NT2/D1 (cell line): ENCODE measurements at regions not wholly inside any gene's neighbourhood (a gene's known extent, or its start where the extent isn't known, plus 50 kb on each side); places are given as distances from the start of the nearest gene placed in this dataset.

Source experiments
- DNase-seq: peaks from one replicate; pipeline ENCODE4 v3.0.0-alpha.2; 2011; ENCODE audit warnings: low read depth, low spot score
- H3K27me3 ChIP-seq: 2 replicates; pipeline ENCODE4 v1.6.0; 2011; ENCODE audit warnings: mild to moderate bottlenecking; ENCODE audit not compliant: insufficient read length, insufficient read depth
- H3K36me3 ChIP-seq: 2 replicates; pipeline ENCODE4 v1.6.1; 2011; ENCODE audit warnings: mild to moderate bottlenecking, low read length, mixed read lengths; ENCODE audit not compliant: insufficient read depth, insufficient read length
- H3K4me1 ChIP-seq: 2 replicates; pipeline ENCODE4 v1.5.1; 2011; ENCODE audit not compliant: insufficient read depth, insufficient read length
- H3K4me3 ChIP-seq: 2 replicates; pipeline ENCODE4 v1.5.1; 2011; ENCODE audit warnings: low read depth; ENCODE audit not compliant: insufficient read length
- H3K9ac ChIP-seq: 2 replicates; pipeline ENCODE4 v1.6.0; 2011; ENCODE audit warnings: low read depth; ENCODE audit not compliant: insufficient read length
- H3K9me3 ChIP-seq: 2 replicates; pipeline ENCODE4 v1.5.1; 2011; ENCODE audit warnings: mild to moderate bottlenecking, low read length; ENCODE audit not compliant: insufficient read depth
- SUZ12 ChIP-seq: IDR thresholded peaks from 2 replicates; pipeline ENCODE4 v1.6.1; 2011; ENCODE audit not compliant: insufficient read length, insufficient read depth; ENCODE audit errors: extremely low read depth
- YY1 ChIP-seq: IDR thresholded peaks from 2 replicates; pipeline ENCODE4 v1.6.1; 2011; ENCODE audit not compliant: insufficient read length, insufficient read depth
- ZNF274 ChIP-seq: IDR thresholded peaks from 2 replicates; pipeline ENCODE4 v1.6.1; 2011; ENCODE audit warnings: mild to moderate bottlenecking, low read depth, low read length

DNA sequence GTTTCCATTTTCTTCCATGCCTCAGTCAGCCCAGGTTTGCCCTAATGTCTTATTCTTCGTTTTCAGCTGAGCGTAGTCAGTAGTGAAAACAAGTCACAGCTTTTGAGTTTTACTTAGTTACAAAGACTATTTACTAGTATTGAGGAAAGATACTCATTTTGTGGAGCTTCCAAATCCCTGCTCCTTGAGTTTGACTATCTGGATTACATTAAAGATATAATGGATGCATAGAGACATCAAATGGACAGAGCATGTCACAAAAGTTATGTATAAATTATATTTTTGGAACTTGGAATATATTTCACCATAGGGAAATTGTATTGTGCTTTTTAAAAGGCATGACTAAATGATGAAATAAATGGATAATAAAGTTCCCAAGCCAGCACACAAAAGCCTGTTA, 54.6 kb upstream of the AKAP13 start:
- no peaks in the 10 kb centered on the region for H3K4me1 ChIP-seq
- H3K9me3 ChIP-seq = no peaks in the 10 kb centered on the region
- H3K9ac ChIP-seq = no peak overlapping the region
- no peak for DNase-seq
- H3K4me3 ChIP-seq = no peak overlapping the region
- H3K36me3 ChIP-seq = no peaks in the 10 kb centered on the region
- no peaks in the 10 kb centered on the region for H3K27me3 ChIP-seq
- TF ChIP-seq ZNF274 (no peak), SUZ12 (no peak), YY1 (no peak)

DNA sequence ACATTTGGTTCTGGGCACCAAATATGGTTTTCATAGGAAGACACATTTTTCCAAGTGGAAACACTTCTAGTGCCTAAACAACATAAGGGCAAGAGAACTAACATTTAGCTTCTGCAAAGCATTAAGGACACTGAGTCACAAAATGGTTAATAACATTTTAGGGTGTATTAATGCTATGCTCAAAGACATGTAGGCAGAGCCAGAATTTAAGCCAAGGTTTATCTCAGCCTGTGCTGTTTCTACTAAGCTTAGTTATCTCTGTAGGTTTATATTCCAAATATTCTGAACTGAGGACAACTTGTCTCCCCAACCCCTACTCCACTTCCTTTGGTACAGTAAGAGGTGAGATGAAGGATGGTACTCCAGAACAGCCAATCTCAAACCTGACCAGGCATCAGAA, 54.1 kb upstream of the AKAP13 start:
- Histone ChIP-seq H3K9ac (no peak overlapping the region), H3K36me3 (no peaks in the 10 kb centered on the region), H3K4me1 (no peaks in the 10 kb centered on the region), H3K4me3 (no peak overlapping the region), H3K27me3 (no peaks in the 10 kb centered on the region), H3K9me3 (no peaks in the 10 kb centered on the region)
- TF ChIP-seq SUZ12 = no peak
- no peak for TF ChIP-seq YY1
- TF ChIP-seq ZNF274 = no peak
- no peak for DNase-seq

DNA sequence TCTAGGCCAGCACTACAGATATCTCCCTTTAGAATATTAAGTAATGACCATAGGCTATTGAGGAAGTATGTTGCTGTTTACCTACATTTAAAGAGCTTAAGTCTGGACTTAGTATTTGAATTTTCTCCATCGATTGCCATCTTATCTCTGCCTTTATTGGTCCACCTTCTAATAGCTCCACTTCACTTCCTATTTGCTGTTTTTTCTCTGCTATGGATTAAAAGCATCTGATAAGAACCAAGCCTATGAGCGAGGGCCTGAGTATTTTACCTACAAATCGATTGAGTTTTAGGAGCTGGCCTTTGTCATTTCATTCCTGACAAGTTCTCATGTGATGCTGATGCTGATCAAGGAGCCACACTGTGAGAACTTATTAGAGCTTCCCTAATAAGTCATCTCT, 52.6 kb upstream of the AKAP13 start:
- H3K9me3 ChIP-seq = no peaks in the 10 kb centered on the region
- no peak for TF ChIP-seq YY1
- TF ChIP-seq SUZ12 = no peak
- TF ChIP-seq ZNF274 = no peak
- H3K4me3 ChIP-seq = no peak overlapping the region
- no peaks in the 10 kb centered on the region for H3K27me3 ChIP-seq
- no peaks in the 10 kb centered on the region for H3K4me1 ChIP-seq
- H3K9ac ChIP-seq = no peak overlapping the region
- H3K36me3 ChIP-seq = no peaks in the 10 kb centered on the region
- no peak for DNase-seq

DNA sequence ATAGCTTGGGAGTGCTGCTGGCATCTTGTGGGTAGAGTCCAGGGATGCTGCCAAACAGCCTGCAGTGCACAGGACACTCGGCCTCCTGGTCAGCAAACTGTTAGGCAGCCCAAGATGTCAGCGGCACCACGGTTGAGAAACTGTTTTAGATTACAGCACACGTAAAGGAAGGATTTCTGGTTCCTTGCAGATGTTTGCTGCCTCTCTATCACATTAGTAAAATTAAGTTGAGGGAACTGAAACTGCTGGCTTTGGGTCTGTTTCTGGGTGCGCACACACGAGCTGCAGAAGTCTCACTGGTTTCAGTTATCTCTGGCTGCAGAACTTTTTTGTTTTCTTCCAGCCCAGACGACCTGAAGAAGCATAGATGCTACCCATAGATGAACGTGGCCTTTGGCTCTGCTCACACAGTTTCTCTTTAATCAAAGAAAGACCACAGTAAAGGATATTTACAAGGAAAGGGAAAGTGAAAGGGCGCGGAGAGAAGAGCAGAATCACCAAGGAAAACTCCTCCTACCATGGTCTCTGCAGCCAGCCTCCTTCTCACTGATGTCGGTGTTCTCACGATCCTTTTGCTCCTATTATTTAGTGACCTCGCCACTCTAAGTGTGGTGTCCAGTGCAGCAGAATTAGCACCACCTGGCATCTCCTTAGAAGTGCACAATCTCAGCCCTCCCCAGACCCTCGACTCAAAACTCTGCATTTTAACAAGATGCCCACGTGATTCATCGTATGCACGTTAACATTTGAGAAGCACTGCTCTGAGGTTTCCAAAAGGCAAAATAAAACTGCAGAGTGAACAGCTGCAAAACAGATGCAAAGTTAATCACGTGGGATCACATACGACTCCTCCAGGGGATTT, 50.6 kb upstream of the AKAP13 start:
- no peak overlapping the region for H3K9ac ChIP-seq

More for the DNA sequence above, 50.6 kb upstream of the AKAP13 start:
- DNase-seq = no peak
- no peak overlapping the region for H3K4me3 ChIP-seq
- no peak for TF ChIP-seq YY1
- TF ChIP-seq SUZ12 = no peak
- TF ChIP-seq ZNF274 = no peak
- no peaks in the 10 kb centered on the region for H3K27me3 ChIP-seq
- no peaks in the 10 kb centered on the region for H3K4me1 ChIP-seq
- H3K9me3 ChIP-seq = no peaks in the 10 kb centered on the region
- no peaks in the 10 kb centered on the region for H3K36me3 ChIP-seq
